Right forelimb (tissue), 1 donor: ENCODE measurements at regions not wholly inside any gene's neighbourhood (a gene's known extent, or its start where the extent isn't known, plus 50 kb on each side); places are given as distances from the start of the nearest gene placed in this dataset.

Experiments used
- DNase-seq: peaks from one replicate; pipeline ENCODE4 v3.0.0-alpha.2; 2018

DNA sequence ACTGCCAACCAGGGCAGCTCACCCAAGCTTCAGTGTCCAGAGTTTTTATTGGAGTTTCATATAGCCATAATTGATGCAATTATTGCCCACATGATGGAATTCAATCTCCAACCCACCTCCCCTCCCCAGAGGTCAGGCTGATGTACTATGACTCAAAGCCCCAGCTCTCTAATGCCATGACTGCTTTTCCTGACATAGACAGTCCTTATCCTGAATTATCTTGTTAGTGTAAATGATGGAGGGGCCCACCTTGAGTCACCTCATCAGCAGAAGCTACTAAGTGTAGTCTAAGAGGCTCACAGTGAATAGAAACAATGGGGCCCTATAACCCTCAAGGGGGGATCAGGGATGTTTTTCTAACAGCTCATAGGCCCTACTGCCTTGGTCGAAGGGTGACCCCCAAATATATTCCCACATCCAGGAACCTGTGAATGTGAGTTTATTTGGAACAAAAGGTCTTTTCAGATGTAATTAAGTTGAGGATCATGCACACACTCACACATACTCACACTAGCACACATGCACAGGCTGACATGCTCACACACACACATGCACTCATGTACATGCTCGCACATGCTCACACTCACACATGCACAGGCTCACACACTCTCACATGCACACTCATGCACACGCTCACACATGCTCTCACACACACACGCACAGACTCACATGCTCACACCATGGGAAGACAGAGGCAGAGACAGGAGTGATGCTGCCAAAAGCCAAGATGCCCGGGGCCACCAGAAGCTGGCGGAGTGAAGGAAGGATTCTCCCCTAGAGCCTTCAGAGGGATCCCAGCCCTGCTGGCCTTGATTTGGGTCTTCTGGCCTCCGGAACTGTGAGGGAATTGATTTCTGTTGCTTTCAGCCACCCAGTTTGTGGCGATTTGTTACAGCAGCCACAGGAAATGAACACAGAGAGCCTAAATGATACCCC lies 131.2 kb upstream of the SMAD3 start:
- no peak for DNase-seq

DNA sequence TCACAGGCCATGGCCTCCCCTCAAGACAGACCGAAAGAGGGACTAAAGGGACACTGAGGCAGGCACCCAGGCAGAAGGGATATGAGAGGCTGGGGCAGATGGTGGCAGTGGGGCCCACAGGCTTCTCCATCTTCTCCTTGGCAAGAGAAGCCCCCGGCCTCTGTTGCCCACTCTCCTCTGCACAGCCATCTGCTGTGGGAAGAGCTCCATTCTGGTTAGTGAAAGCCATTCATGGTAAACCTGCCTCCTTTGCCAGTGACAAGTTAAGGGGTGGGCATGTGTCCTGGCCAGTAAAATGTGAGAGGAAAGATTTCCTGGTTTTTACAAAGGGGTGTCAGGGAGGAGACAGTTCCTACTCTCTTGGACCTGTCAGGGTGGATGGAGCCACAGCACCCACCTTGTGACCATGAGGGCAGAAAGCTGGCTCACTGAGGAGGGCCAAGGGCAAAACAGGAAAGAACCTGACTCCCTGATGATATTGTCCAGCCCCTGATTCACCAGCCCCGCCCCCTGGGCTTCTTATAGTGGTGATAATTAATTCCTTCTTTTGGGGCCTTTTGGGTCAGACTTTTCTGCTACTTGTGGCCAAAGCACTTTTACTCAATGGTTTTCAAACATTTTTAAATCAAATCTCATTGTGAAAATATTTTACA lies 130.4 kb upstream of the SMAD3 start:
- DNase-seq, result no peak

DNA sequence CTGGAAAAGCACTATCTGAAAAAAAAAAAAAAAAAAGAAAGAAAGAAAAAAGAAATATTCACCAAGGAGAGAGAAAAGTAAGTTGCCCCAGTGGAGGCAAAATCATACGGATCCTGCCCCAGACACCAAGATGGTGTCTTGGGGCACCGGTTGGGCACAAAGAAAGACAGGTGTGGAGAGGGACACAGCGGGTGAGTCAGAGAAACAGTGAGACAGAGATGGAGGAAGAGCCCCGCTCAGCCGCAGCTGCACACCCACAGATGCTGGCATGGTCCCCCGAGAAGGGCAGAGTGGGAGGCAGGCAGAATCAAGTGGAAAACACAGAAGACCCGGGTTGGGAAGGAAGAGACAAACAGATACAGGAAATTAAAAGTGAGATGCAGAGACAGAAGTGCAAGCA lies 129.7 kb upstream of the SMAD3 start:
- no peak for DNase-seq

DNA sequence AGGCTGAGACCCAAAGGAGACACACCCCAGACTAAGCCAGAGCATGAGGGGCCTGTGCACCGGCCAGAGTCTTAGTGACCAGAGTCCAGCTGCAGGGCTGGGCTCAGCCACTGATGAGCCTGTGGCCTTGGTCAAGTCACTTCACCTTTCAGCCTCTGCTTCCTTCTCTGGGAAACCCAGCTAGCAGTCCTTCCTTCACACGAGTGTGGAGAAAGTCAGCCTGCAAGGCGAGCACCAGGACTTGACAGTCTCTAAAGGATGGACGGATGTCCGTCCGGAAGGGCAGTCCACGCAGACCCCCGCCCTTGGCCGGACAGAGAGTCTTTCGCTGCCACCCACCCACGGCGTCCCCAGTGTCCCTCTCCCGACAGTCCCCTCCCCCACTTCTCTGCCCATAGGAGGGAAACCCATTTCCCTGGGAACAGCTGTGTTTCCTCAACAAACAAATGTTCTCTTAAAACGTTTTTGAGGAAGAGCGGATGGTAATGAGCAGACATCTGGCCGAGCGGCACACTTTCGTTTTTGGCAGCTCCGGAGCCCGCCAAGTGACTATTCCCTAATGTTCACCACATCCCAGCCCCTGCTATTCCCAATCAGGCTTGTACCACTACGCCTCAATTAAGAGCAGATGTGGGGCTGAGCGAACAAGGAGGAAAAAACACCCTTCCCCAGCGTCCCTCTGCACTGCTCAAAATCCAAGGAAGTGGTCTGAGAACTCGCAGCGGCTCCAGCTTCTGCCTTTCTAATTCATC lies 129.1 kb upstream of the SMAD3 start:
- peak; percentile 76 for DNase-seq

DNA sequence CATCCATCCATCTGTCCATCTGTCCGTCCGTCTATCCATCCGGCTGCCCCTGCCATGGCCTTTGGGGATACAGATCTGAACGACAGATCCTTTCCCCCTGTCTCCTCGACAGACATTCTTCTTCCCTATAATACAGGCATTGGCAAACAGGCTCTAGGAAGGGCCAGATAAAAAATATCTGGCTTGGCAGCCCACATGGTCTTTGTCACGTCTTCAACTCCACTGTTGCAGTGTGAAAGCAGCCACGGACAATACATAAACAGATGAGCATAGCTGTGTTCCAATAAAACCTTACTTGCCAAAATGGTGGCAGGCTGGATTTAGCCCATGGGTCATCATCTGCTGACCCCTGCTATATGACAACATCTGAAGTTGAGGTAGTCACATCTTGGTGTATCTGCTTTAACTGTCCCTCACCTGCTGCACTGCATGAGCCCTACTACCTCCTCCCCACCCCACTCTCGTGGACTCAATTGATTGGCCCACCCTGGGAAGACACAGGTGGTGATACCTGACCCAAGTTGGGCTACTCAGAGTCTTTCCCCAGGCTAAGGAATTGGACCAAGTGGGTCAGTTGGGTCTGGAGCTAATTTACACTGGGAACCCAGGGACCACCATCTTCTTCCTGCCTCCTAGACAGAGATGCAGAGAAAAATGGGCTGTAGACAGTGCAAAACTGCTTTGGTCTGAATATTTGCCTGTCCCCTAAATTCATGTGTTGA lies 128.4 kb upstream of the SMAD3 start:
- DNase-seq, result no peak

DNA sequence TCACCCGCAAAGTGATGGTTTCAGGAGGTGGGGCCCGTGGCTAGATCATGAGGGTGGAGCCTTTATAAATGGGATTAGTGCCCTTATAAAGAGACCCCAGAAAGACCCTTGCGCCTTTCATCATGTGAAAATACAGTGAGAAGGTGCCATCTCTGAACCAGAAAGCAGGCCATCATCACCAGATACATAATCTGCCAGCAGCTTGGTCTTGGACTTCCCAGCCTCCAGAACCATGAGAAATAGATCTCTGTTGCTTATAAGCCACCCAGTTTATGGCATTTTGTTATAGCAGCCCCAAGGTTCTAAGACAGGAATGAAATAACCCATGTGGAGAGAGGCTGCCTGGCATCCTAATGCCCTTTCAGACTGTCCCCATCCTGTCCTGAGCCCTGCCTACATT lies 127.8 kb upstream of the SMAD3 start:
- DNase-seq, result no peak

DNA sequence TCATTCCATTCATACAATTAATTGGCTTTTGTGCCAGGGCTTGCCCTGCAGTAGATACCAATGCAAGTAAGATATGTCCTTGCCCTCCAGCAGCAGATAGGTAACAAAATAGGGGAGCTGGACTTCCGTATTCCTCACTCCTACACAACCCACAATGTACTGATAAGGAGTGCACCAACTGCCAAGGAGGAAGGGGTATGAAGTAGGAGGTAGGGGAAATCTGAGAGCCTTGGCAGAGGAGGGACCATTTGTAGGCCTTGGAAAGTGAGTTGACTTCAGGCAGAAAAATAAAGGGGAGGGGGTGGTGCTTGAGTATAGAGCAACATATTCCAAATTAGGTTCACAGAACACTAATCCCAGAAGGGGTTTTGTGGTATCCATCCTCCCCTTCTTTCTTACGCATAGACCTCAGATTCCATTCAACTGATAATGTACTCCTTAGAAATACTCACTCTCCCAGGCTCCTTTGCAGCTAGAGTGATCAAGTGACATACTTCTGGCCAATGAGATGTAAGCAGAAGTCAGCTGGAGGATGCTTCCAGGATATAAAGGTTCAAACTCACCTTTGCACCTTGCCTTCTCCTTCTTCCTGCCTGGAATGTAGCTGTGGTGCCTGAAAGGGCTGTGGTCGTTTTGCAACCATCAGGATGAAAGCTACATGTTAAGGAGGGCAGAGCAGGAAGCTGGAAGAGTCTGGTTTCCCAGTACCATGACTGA lies 127.1 kb upstream of the SMAD3 start:
- no peak for DNase-seq

DNA sequence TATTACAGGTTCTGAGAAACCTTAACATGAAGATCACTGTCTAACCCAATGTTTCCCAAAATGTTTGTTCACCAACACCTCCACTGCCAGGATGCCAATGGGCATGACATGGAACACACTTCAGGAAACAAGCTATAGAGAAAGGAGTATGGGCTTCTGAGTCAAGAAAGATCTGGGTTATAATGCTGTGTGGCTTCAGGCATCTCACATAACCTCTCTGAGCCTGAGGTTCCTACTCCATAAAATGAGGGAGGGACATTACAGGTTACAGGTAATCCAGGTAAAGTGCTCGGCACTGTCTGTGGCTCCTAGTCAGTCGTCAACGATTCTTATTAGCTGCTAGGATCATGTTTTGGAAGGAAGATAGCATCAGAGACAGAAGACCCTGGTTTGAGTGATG lies 126.4 kb upstream of the SMAD3 start:
- DNase-seq, result no peak

DNA sequence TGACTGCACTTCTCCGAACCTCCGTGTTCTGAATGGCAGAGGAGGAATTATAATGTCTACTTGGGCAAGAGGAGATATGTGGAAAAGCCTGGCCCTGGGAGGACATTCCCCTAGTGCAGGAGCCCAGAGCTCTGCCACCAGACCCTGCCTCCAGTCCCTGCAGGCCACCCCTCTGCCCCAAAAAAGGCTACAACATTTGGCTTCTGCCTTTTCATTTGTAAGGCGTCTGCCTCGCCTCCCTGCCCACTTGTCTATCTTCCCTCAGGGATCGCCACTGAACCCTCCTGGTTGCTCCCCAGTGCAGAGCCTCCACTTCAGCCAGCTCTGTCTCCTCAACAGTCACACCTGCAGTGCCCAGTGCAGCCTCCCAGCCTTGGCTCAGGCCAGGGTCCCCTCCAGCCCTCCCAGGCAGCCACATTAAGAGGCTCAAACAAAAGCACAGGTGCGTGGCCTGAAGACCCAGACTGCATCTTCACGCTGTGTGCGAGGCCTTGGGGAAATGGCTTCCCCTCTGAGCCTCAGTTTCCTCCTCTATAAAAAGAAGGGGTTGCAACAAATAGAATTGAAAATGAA lies 125.9 kb upstream of the SMAD3 start:
- peak; percentile 36 for DNase-seq

DNA sequence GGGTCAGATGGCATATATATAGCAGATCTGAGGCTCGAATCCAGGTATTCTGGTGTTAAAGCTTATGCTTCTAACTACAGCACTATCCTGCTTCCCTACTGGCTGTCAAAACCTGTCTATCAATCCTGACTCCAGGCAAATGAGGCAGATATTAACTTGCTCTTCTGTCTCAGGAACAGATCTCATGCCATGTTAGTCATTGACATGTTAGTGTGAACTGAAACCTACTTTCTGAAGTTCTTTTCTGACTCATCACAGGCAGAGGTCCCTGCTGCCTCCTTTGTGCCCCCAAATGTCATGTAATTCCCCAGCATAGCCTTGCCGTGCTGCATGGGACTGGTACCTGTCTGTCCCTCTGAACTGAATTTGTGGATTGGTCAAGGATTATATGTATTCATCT lies 125.0 kb upstream of the SMAD3 start:
- peak; percentile 27 for DNase-seq

DNA sequence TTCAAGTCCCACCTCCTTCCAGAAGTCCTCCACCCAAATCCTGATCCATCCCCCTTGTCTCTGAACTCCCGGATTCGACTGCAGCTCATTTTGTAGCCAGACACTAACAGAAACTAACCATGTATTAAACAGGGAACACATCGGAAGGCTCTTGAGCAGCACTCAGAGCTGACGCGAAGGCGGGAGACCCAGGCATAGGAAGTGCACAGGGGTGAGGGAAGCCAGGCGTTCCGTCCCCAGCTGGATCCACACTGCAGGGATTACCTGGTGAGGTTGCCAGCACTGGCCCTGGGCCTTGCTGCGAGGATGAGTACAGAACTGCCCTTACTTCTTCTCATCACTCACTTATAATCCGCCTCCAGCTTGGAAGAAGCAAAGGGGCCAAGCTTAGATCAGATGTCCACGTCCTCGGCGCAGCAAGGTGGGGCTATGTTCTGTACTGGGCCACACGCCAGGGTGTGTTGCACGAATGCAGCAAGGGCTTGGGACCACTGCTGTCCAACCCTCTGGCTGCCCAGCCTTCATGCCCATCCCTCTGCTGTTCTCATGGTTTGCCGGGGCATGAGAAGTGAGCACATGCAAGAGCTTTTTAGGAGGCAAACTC lies 124.2 kb upstream of the SMAD3 start:
- no peak for DNase-seq

DNA sequence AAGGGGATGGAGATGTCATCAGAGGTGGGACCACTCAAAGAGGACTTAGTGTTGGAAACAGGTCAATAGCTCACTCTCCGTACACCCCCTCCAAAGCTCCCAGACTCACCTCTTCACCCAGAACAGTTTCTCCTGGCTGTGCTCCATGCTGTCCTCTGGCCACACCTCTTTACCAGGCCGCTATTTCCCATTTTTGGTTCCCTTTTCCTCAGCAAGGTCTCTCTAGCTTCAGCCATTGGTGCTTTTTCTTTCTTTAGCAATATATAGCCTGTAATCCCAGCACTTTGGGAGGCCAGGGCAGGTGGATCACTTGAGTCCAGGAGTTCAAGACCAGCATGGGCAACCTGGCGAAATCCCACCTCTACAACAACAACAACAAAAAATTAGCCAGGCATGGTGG lies 123.6 kb upstream of the SMAD3 start:
- no peak for DNase-seq

DNA sequence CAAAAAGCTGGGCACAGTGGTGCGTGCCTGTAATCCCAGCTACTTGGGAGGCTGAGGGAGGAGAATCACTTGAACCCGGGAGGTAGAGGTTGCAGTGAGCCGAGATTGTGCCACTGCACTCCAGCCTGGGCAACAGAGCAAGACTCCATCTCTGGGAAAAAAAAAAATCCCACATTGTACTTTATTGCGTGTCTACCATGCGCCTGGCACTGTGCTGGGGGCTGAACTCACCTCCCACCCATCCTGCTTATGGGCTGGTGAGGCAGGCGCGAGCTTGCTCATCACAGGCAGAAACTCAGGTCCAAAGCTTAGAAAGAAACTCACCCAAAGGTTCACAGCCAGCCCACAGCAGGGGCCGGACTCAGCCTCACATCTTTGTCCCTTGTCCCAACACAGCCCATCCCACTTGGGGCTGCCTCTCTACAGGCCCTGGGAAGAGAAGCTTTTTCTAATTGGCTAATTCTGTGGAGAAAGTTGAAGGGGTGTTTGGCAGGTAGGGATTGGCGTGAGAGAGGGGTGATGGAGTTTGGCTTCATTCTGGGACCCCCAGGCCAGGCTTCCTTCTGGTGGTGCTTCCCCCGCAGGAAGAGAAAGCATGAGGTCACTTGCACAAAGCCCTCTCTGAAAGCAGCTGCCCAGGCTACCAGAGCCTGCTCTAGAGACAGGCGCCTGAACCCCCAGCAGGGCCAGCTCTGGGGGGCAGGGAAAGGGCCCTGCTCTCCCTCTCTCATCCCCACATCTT lies 122.6 kb upstream of the SMAD3 start:
- DNase-seq, result no peak

DNA sequence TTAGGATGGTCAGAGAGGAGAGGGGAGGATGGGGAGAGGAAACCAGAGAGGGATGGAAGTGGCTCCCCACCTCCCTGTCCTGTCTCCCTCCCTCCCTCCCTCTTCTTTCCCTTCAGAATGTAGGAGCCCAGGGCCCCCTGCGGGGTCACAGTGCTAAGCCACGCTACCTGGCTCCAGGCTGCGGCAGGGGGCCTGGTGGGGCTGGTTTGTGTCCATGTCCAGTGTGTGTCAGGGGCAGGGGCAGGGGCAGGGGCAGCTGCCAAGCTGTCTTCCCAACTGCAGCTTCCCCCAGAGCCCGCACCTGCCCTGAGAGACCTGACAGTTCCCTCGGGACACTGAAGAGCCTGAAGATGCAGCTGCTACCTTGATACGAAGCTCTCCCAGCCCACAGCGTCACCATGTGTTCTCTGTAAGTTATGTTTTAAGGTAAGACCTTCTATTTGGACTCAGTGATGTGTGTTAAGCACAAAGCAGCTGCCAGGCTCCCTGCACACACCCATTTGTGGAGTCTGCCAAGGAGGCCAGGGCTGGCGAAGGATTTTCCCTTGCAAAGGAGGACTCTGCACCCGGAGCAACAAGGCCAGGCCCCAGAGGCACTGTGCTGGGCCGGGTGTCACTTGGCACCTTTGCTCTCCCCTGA lies 121.8 kb upstream of the SMAD3 start:
- no peak for DNase-seq

DNA sequence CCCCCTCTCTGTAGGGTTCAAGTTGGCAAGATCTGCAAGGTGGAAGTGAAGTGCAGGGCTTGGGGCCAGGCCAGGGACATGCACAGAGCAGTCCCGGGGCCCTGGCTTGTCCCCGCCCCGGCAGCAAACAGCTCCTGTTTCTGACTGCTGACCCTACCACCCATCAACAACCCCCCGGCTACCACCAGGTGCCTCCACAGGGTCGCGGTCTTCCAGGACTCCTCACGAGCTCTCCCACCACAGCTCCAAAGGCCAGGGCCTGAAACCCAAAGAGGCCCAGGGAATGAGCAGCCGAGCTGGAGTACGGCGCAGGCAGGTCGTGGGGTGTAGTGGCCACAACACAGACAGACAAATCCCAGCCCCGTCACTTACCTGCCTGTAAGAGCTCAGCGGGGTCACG lies 121.3 kb upstream of the SMAD3 start:
- no peak for DNase-seq

DNA sequence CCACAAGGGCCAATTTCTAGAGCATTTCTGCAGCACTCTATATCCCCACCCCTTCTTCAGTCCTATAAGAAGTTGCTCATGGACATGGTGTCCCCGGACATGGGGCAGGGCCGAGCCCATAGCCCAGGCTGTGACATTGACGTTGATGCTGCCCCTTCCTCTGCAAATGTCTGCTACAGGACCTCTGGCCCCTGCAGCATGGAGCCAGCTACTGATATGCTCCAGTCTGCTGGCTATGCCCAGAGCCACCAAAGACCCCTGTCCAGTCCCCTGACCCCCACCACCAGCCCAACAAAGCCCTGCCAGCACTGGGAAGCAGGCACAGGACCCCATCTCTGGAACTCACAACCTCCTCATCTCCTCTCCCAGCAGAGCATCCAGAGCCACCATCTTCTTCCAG lies 120.1 kb upstream of the SMAD3 start:
- no peak for DNase-seq

DNA sequence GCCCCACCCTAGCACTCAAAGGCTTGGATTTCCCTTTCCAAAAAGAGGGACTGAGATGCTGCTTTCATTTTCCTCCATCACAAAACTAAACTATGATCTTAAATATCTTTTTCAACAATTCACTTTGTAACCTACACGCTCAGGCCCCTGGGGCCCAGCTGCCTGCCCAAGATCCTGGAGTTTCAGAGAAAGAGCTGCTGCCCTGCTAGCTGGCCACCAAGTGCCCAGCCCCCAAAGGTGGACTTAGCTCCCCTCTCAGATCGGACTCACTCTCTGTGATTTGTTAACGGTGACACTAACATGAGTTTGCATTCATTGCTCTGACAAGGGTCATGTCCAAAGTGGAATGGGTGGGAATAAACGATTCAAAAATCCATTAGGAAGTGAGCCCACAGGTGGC lies 119.6 kb upstream of the SMAD3 start:
- no peak for DNase-seq

DNA sequence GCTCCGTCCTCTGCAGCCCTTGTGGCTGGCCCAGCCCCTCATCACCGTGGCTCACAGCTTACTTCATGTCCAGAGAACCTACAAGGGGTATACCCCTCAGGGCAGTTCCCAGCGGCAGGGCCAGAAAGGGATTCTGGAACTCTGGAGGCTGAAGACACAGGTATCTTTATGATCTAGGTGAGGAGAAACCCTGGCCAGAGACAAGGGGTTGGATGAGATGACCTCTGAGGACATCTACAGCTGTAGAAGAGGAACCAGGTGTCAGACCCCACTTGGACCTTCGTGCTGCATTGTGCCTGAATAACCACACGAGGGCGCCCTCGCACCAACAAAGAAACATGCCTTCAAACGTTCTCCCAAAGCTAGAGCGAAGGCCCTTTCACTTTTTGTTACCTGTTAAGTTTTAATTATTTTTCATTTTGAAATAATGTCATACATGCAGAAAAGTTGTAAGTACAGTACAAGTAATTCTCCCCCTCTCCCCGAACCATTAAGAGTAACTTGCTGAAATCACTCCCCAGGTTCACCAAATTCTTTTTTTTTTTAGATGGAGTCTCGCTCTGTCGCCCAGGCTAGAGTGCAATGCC lies 118.7 kb upstream of the SMAD3 start:
- DNase-seq, result peak; percentile 86

DNA sequence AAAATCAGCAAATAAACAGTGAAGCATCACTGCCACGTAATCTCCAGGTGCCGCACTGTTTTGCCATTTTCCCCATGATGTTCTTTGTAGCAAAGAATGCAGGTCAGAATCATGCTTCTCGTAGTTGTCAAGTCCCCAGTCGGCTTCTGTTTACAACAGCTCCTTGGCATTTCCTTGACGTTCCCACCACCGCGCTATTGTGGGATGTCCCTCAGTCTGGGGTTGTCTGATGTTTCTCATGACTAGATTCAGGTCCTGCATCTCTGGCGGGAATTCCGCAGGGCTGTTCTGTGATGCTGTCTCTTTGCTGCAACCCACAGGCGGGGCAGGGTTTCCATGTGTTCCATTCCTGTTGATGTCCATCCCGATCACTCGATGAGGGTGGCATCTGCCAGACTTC lies 117.9 kb upstream of the SMAD3 start:
- no peak for DNase-seq

DNA sequence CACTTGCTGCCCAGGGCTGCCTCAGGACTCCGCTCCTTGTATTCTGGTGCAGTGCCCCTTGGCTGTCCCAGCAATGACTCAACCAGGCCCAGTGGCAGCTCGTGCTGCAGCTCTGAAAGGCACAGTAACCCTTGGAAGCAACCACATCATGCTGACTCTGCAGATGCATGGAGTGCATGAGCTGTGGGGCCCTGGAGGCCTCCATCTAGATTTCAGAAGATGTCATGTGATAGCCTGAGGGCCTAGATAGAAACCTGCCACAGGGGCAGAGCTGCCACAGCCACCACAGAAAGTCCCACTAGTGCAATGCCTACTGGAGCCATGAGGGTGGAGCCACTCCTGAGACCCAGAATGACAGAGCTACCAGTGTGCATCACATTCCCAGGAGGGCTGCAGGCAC lies 117.1 kb upstream of the SMAD3 start:
- DNase-seq, result no peak
